Esophagus (tissue), 2 donors: ENCODE measurements at regions not wholly inside any gene's neighbourhood (a gene's known extent, or its start where the extent isn't known, plus 50 kb on each side); places are given as distances from the start of the nearest gene placed in this dataset.

Experiments used
- H3K27ac ChIP-seq, 2 donors: one replicate each; pipeline ENCODE4 v1.5.1; 2013; ENCODE audit warnings: low read depth in 2 of 2, mild to moderate bottlenecking in 2 of 2, inconsistent platforms in 1 of 2, low read length in 1 of 2, moderate library complexity in 1 of 2
- H3K27me3 ChIP-seq, 2 donors: one replicate each; pipeline ENCODE4 v1.6.1; 2013; ENCODE audit warnings: low read length in 2 of 2, control low read depth in 1 of 2, mild to moderate bottlenecking in 1 of 2; ENCODE audit not compliant: insufficient read depth in 2 of 2, control insufficient read depth in 1 of 2
- H3K36me3 ChIP-seq, 2 donors: one replicate each; pipeline ENCODE4 v1.6.1; 2013; ENCODE audit warnings: low read length in 1 of 2; ENCODE audit not compliant: control insufficient read depth in 2 of 2, insufficient read depth in 2 of 2
- H3K4me1 ChIP-seq, 2 donors: one replicate each; pipeline ENCODE4 v1.6.1; 2013; ENCODE audit warnings: low read length in 1 of 2; ENCODE audit not compliant: control insufficient read depth in 2 of 2, insufficient read depth in 2 of 2
- H3K4me3 ChIP-seq, 2 donors: one replicate each; pipeline ENCODE4 v1.5.1; 2013; ENCODE audit warnings: low read length in 2 of 2, mild to moderate bottlenecking in 2 of 2, low read depth in 1 of 2, moderate library complexity in 1 of 2
- H3K9me3 ChIP-seq, 2 donors: one replicate each; pipeline ENCODE4 v1.6.1; 2013; ENCODE audit warnings: mild to moderate bottlenecking in 2 of 2, low read depth in 1 of 2, low read length in 1 of 2, moderate library complexity in 1 of 2; ENCODE audit not compliant: control insufficient read depth in 2 of 2, insufficient read depth in 1 of 2
- WGBS, 2 donors: extraction: QIAGEN DNeasy Blood & Tissue Kit; methylation state at CpG; one replicate each; pipeline ENCODE4 v1.1.7; 2013; 5-methylcytosine and 5-hydroxymethylcytosine counted together
- donor health status: healthy with polysubstance abuse.
- donor health status: Bipolar disorder and iron deficiency.

- Histone ChIP-seq H3K4me1 (peaks cover 0 to 5% of the 10 kb centered on the region in 2 donors), H3K36me3 (no peaks in the 10 kb centered on the region), H3K9me3 (no peaks in the 10 kb centered on the region), H3K27me3 (no peaks in the 10 kb centered on the region), H3K4me3 (no peak overlapping the region), H3K27ac (no peak overlapping the region)
- 17 to 25% methylated on average over 5 of the region's 5 CpGs for WGBS, 2 donors
Observed at GRCh38 chr16:80875616-80876015, 71.2 kb upstream of the CDYL2 start.

- H3K27ac ChIP-seq = no peak overlapping the region
- H3K4me3 ChIP-seq = no peak overlapping the region
- H3K9me3 ChIP-seq = no peaks in the 10 kb centered on the region
- H3K4me1 ChIP-seq = peaks cover 0 to 5% of the 10 kb centered on the region in 2 donors
- H3K27me3 ChIP-seq = no peaks in the 10 kb centered on the region
- H3K36me3 ChIP-seq = no peaks in the 10 kb centered on the region
- 34 to 52% methylated on average over 1 of the region's 1 CpG for WGBS, 2 donors
Observed at GRCh38 chr16:80874925-80875324, 70.5 kb upstream of the CDYL2 start.

- Histone ChIP-seq H3K27ac (no peak overlapping the region), H3K4me3 (no peak overlapping the region), H3K9me3 (no peaks in the 10 kb centered on the region), H3K36me3 (no peaks in the 10 kb centered on the region), H3K4me1 (no peaks in the 10 kb centered on the region), H3K27me3 (no peaks in the 10 kb centered on the region)
- WGBS, 2 donors = 36 to 43% methylated on average over 3 of the region's 3 CpGs
Observed at GRCh38 chr16:80862160-80862705, 57.8 kb upstream of the CDYL2 start.
